ENCODE measurements at regions not wholly inside any gene's neighbourhood (a gene's known extent, or its start where the extent isn't known, plus 50 kb on each side); places are given as distances from the start of the nearest gene placed in this dataset.

DNA sequence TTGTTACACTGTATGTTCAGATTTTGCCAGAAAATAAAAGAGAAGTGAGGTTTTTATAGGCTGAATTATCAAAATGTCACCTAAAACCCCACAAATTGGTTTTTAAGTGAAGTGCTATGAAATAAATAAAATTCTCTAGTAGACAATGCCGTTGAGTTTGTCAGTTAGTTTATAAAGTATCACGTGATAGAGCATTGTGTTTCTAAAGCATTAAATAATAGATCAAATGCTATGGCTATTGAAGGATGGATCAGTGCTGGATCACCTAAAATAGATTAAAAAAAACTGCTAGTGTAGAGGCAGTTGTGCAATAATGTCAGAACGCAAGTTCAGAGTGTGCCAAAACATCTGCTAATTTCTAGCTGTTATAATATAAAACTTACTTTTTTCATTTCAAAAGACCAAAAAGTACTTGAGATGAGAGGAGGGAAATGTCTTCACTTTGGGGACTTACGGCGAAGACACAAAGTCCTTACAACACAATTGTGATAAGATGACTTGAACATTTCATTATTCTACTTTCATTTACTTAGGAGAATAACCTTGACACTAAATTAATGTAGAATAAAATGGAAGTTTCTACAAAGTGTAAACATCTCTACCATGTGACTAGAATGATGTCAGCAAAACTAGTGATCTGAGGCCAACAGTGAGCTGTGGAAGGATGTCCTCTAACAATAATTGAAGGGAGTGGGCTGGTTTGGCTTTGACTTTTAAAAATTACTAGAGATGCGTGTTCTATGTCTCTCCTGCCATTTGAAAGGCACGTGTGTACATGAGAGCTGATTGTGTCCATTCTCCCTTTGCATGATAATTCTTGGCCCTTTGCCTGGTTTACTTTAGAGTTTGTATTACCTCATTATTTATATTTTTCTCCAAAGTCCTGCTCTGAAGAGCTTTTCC is 154.4 kb upstream of the PDE3A start:
- peak; percentile 66 for DNase-seq

DNA sequence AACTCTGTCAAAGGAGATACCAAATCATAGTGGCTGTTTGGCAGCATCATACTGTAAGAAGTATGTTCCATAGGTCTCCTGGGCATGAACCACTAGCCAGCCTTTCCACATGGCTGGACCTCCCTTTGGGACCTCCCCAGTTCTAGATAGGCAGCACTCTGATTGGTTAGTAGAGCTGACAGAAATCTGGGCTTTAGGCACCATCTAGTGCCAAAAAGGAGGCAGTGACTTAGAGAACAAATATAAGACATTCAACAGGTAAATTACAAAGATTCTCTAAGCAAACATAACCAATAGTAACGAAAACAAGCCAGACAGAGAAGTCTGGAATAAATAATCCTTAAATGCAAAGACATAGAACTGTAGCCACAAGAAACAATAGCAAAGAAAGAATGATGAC is 148.0 kb upstream of the PDE3A start:
- no peak for DNase-seq

DNA sequence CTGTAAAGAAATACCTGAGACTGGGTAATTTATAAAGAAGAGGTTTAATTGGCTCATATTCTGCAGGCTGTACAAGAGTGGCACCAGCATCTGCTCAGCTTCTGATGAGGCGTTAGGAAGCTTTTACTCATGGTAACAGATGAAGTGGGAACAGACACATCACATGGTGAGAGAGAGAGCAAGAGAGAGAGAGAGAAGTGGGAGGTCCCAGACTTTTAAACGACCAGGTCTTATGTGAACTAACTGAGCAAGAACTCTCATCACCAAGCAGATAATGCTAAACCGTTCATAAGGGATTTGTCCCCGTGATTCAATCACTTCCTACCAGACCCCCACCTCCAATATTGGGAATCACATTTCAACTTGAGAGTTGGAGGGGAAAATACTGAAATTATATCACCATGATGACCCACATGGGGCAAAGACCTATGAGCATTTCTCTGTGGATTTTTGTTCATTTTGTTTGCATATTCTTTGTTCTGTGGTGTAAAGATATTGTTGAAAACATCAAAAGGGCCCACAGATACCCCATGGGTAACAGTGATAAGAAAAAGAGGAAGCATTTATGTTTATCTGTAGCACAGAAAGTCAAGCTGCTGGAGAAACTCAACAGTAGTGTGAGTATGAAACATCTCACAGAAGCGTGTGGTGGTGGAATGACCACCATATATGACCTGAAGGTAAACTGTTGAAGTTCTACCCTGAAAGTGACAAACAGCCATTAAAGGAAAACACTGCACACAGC is 135.2 kb upstream of the PDE3A start:
- no peak for DNase-seq

DNA sequence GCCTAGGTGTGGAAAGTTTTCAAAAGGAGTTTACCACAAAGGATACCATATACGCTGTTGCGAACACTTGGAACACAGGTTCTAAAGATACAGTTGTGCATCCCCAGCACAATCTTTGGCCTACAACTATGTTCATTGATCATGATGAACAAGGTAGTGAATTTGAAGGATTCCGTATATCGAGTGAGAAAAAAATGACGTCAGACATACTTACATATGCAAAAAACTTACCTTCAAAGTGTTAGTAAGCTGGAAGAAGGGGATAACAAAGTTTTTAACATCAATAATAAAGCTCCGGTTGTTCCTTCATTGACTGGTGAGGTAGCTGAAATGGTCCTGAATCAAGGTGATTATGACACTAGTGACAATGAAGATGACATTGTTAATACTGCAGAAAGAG is 133.9 kb upstream of the PDE3A start:
- DNase-seq, result no peak

DNA sequence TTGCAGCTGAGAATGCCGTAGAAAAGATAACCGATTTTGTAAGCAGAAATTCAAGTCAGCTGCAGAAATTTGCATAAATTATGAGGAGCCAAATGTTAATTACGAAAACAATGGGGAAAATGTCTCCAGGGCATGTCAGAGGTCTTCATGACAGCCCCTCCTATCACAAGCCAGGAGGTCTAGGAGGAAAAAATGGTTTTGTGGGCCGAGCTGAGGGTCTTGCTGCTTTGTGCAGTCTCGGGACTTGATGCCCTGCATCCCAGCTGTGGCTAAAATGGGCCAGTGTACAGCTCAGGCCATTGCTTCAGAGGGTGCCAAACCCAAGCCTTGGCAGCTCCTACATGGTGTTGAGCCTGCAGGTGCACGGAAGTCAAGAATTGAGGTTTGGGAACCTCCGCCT is 131.2 kb upstream of the PDE3A start:
- no peak for DNase-seq

DNA sequence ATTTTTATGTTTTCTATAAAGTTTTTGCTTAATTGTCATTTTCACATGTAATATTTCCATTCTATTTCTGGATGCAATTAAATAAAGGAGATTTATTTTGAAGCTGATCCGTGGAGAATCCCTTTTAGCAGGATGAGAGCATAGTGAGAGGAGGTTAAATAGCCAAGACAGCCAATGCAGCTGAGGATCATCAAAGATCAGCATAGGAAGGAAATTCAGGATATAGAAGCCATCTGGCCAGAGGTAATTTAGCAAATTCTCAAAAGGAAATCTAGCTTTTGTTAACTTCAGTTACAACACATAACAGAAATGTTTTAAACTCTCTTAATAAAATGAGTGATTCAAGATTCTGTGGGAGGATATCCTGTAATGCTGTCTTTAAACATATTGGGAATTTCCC is 122.8 kb upstream of the PDE3A start:
- DNase-seq, result no peak

DNA sequence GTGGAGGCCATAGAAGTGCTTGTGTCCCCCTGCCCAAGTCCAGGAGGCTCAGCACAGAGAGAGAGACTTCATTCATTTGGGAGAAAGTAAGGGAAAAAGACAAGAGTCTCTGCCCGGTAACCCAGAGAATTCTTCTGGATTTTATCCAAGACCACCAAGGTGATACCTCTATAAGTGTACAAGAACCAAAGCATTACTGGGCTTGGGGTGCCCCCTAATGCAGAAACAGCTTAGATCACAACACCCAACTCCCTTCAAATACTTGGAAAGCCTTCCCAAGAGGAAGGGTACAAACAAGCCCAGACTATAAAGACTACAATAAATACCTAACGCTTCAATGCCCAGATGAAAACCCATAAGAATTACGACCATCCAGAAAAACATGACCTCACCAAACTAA is 119.7 kb upstream of the PDE3A start:
- no peak for DNase-seq

DNA sequence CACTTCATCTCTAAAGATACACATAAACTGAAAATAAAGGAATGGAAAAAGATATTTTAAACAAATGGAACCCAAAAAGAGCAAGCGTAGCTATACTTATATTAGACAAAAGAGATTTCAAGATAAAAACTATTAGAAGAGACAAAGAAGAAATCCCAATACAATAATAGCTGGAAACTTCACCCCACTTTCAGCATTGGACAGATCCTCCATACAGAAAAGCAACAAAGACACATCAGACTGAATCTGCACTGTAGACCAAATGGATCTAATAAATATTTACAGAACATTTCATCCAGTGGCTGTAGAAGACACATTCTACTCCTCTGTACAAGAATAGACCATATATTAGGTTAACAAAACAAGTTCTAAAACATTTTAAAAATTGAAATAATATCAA is 117.6 kb upstream of the PDE3A start:
- DNase-seq, result no peak

DNA sequence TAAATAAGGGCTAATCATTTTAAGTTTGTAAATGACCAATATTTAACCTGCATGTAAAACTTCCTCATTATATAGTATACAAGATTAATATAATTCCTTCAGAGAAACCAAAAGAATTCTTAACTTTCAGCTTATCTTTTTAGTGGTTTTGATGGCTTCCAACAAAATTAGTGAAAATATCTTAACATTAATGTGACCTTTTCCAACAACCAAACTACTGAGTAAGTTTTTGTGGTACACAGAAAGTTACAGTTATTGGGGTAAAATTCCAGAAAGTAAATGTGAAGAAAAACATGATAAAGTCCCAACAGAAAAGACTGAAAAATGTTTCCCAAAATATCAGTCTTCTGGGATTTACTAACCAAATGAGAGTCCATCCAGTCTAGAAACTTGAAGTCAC is 111.0 kb upstream of the PDE3A start:
- DNase-seq, result no peak

DNA sequence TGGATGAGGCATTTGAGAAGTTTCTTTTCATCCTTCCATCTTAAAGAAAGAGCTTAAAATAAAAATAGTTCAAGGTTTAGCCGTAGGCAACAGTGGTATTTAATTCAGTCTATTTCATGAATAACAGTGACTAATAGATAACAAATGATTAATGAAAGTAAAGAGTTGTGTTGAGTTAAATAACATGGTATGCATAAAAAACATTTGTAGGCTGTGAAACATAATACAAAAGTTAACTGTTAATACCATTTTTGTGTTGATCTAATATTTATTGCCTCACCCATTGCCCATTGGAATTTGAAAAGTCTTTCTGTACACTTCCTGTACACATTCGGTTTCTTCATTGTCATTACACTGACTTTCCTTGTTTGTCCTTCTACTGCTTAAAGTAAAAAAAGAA is 108.6 kb upstream of the PDE3A start:
- no peak for DNase-seq

DNA sequence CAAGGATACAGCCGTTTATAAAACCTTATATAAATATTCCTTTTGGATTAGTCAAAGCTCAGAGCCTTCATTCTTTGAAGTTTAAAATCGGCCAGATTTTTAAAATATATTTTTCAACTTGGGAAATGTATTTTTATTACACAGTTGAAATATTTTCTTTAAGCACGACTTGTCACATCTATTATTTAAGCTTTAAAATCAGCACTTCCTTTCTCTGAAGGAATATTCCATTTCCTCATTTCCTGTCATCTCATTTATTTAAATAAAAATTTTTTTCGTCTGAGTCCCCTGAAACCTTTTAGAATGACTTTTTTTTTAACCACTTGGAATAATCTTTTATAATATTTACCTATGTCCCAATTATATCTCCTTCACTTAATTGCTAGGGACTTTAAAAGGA is 107.5 kb upstream of the PDE3A start:
- no peak for DNase-seq

DNA sequence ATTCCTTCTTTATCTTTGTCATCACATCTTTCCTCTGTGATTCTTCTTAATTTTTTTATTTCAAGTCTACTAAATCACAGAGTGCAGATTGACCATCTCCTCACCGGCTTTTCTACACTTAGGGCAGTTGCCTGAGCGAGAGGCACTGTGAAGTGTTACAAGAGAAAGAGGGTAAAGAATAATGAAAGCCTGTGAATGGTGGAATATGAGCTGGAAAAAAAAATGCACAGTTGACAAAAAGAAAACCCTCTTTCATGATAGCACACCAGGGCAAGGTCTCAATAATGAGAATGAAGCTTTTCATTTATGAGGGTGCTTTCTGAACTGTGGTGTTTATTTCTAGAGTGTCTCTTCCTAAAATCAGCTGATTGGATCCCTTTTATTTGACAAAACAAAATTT is 106.2 kb upstream of the PDE3A start:
- DNase-seq, result no peak

DNA sequence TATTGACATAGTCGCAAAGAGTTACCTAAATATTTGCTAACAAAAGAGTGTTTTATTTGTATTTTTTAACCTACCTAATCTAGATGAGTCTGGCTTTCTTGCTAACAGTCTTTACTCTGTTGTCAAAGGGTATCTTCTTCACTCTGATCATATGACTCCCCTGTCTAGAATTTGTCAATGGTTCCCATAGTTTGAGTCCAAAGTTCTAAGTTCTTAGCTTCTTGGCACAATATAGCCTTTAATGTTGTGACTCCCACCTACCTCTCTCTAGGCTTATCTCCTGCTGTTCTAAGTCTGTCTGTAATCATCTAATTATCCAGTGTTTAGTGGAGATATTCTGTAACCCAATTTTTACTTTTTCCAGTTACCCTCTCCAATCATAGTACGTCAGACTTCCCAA is 104.3 kb upstream of the PDE3A start:
- no peak for DNase-seq

DNA sequence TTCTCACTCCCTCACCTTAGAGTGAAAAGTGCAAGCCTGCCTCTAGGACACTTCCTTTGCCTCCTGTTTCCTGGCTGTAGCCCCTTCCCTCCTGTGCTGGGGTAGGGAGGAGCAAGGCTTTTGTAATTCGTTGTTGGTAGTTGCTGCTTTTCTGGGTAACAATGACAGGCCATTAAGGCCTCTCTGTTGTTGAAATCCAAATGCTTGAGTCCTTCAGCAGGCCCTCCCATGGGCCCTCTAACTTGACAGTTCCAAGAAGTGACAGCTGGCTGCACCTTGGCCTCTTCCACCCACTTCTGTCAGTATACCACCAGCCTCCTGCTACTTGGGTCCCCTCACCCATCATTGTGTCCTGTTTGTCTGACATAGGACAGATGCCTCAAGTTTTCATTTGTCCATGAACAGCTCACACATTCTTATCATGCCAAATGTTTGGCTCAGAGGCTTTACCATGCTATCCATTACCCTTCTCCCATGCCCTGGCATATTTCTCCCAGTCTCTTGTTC is 103.7 kb upstream of the PDE3A start:
- DNase-seq, result no peak

DNA sequence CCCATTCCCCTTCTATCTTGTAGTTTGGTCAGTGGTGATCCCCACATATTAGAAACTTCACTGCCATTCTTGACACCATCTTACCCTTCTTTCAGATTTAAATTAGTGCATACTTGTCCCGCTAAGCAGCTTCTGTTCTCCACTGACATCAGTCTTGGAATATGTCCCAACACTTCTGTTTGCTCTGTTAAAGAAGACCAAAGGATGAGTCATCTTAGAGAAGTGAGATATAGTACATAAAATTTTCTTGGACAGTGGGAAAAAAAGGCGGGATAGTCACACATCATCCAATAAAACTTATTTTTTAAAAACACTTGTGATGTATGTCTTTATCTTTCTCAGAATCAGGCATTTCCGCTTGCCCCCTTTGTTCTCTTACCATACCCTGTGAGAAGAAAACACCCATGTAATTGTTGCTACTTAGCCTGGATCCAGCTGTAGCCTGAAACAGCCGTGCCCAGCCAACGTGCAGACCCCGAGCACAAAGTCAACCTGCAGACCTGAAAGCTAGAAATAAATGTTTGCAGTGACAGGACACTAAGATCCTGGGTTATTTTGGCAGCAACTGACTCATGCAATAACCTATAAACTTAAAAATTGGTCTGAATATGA is 100.1 kb upstream of the PDE3A start:
- no peak for DNase-seq

DNA sequence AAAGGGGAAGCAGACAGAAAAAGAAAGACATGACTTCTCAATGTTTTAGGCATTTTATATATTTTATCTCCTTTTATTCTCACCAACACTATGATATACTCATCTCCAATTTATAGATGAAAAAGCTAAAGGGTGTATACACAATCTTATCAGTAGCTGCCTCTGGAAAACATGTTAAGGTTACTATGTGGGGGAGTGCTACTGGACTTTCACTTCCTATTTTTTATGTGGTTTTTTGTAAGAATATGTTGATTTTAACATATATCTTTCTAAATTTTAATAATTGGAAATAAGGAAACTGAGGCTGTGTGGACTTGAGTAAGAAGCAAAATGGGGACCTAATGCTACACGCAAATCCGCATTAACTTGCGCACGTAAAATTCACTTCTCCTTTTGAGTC is 99.6 kb upstream of the PDE3A start:
- DNase-seq, result no peak

DNA sequence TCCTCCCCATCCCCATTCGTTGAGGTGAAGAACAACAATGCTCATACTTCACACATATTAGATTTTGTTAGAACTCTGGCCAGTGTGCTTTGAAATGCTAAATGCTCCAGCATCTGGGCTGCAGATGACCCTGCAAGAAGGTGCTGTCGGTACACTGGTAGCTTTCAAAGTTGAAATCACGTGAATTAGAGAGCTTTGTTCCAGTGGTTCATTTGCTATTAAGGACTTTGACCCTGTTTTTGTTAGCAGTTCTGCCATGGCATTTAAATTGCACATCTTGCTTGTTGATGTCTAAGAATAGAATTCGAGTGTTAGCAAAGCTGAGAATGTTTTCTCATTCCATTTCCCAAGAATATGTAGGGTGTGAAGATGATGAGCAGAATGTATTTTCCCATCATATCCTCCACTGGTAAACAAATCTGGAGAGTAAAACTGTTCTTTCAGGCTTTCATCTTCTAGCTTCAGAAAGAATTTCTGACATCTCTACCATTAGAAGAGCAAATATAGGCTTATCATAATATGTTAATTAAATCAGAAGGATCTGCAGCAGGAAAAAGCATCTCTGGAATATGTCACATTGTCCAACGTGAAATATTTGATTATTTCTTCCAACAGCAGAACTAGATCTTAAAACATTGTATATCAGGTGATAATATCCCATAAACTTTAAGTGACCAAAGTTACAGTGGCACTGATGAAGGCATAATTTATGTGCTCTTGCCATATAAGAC is 98.8 kb upstream of the PDE3A start:
- no peak for DNase-seq

DNA sequence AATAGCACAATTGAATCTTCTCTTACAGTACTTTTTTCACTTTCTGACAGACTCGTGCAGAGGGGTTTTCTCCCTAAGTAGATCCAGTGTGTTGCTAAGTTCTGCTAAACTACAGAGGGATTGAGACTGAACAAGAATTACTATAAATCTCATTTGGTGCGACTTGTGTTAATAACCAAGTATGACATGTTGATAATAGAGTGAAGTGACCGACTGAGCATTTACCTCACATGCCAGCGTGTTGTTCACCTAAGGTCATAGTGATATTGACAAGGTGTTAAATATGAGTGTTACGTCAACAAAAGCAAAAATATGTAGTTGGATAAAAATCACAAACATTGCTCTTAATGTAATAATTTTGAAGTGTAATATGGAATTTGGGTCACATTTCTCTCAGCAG is 97.8 kb upstream of the PDE3A start:
- DNase-seq, result no peak

DNA sequence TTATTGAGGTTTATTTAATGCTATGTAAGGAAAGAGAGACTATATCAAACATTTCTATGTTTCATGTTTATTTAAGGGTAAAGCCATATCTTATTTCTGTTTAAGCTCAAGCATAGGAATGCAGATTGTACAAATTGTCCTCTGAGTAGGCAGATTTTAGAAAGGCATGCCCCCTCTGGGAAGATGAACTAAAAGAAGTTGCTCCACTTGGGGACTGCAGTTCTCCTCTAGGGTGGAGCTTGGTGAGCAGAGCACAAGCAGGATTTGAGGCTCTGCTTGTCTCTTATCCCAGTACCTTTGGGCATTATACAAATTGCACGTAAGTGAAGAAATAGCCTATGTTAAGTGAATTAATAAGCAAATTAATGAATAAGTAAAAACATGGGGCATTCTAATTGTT is 96.2 kb upstream of the PDE3A start:
- DNase-seq, result no peak

DNA sequence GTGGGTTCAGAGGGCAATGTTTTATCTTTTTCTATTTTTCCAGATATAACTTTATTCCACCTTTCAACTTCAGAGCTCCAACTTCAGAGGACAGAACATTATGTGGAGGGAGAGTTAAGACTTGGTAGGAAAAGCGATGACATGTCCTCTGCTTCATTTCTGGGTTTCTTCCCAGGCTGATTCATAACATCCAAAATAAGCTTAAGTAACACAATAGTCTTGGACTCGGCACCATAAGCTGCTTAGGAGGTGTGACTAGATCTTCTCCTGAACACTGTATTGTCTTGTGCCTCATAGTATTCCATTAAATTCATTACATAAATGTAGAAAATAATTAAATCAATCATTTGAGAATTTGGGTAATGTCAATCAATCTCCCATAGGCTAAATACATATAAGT is 95.5 kb upstream of the PDE3A start:
- no peak for DNase-seq

DNA sequence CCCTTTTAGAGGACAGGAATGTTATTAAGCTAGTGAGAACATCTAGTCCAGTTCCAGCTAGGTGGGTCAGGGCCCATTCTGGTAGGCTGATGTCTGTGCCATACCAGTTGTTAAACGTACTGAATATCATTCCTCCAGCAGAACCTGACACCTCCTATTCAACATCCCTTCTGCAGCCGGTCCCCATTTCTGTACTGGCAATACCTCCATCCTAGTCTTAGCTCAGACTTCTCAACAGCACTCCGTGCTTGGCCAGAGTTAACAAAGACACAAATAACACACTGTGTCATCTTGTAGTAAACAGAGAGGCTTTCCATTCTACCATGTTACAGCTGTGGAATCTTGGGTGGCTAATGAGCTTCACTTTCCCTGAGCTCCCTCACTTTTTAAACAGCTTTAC is 94.3 kb upstream of the PDE3A start:
- DNase-seq, result no peak

DNA sequence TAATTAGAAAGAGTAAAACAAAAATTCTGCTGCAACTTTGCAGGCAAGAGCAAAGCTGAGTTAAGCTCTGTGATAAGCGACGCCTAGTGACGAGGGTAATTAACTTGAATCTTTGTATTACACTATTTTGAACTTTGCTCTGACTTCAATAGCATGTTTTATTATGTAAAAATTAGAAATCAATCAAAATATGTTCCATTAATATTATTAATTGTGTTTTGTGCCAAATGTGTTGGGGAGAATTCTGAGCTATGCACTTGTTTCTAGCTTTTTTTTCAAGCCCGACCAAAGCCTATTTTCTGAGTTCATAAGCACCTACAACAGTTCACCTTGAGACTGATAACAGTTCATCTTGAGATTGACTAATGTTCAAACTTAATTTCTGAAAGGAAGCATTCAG is 90.1 kb upstream of the PDE3A start:
- DNase-seq, result no peak

DNA sequence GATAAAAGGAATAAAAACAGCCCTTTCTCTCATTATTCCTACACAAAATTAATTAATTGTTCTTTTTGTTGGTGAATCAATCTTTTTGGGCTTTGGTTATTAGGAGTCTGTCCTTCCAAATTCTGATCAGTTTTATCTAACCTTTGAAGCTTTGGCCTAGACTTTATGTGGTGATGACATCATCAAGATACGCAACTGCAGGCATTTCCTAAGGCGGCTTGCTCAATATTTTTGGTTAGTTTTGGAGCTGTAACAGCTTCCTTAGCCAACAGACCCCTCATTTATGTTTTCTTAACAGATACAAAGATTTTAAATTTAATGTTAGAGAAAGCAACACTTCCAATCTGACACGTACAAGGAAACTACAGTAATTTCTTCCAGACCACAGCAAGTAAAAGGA is 87.8 kb upstream of the PDE3A start:
- no peak for DNase-seq
